G401.6 (cell line): ENCODE measurements at regions not wholly inside any gene's neighbourhood (a gene's known extent, or its start where the extent isn't known, plus 50 kb on each side); places are given as distances from the start of the nearest gene placed in this dataset.
"Not testable (repeated sequence)": the region's sequence is repeated elsewhere in the genome, so short reads cannot be mapped to it uniquely, and the experiment has no call there.

Experiments
- FAIRE-seq: peaks from 2 replicates; lab custom pipeline; 2012; peaks lifted over from hg19 to GRCh38; lab: Jason Lieb, UNC

GRCh38 chr4:81814987-81815541 is 343.4 kb upstream of the RASGEF1B start:
- FAIRE-seq, result no peak

DNA sequence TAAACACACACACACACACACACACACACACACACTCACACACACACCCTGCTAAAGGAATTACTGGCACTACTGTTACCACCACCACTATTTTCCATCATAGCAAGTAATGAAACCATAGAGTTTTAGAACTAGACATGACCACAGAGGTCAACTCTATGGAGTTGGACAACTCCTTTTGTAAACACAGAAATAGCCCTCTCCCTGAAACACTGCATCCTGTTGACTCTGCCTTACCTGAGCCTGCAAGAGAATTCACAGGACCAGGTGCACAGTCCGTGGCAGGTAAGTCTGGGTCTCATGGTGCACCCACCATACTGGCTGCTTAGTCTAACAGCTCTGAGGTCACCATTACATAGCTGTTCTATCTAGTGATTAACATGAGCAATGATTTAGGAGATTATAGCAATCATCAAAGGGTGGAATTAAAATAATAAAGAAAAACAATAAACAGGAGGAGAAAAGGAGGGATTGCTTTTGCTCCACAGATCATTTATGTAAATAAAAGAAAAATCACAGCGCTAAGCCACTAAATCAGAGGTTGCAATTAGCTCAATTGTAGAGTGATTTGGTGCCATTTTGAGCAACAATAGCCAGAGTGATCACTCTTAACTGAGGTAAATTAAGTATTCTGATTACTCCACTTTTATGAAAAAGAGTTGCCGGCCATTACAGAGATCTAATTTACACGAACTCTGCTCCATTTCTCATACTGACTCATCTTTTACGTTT is 340.0 kb upstream of the RASGEF1B start:
- FAIRE-seq, result no peak

DNA sequence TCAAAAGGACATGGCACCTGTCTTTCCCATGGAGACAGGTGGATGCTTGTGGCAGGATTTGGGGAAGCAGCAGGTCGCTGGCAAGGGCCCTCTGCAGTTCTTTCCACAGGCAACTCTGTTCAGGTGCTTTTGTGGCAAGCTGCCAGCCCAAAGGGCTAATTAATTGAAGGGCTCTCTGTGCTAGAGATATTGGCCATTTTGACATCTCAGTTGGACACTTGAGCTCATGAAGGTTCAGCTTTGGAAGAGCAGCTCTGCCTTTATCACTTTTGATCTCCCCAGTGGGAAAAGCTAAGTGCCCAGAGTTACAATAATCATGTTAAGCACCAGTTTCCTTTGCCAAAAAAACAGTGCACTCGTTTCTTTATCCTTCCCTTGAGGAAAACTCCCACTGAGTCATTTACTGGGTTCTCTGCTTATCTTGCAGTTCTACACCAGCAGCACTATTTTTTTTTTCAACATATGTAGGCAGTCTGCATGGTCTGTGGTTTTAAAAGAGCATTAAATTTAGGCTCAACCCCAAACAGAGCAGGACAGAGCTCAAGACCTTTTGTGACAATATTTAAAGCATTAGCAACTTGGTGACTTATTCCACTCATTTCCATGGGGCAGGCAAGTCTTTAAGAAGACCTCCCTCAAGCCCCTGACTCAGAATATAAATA is 336.4 kb upstream of the RASGEF1B start:
- FAIRE-seq, result no peak

DNA sequence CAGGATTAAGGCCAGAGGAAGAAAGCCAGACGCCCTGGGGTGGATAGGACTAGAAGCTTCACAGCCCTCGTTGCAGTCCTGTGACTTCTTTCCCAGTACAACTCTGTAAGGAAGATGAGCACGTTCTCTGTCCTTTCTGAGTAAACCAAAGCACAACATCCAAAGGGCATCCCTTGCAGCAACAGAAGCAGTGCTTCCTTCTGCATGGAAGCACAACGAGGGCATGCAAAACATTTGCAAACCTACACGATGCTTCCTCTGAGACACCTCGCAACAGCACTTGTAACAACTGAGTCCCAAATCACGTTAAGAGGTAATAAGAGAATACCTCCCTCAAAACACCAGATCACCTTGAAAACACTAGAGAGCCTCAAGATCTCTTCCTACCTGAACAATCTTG is 335.7 kb upstream of the RASGEF1B start:
- no peak for FAIRE-seq

DNA sequence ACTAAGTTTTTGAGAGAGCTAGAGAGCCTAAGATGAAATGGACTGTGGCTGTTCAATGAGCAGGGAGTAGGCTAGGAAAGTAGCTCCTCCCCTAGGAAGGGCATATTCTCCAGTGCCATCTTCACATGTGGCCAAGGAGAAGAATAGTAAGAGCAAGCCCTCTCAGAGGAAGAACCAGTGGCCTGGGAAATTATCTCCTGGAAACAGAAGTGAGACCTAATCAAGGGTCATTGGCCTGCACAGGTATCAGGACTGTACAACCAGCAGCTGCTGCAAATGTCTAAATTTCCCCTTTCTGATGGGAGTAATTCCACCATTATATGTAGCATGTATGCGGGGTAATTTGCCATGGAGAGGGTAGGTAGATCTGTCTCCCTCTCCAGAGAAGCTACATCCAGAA is 334.8 kb upstream of the RASGEF1B start:
- FAIRE-seq, result no peak

GRCh38 chr4:81804849-81805248 is 333.1 kb upstream of the RASGEF1B start:
- FAIRE-seq, result no peak

- no peak for FAIRE-seq
Measured at GRCh38 chr4:81802285-81802846, 330.7 kb upstream of the RASGEF1B start.

DNA sequence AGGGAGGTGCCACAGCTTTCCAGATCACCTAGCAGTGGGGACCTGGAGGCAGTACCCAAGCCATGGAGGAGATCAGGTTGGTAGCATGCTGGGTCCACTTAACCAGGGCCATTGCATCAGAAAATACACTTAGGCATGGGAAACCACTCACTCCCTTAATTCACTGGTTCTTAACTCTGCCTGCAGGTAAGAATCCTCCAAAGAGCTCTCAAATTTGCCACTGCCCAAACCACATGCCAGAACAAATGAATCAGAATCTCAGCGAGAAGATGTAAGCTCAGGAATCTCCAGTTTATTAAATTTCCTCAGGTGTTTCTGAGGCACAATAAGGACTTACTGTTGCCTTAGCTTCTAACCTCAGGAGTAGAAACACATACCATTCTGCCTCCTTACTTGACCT is 327.7 kb upstream of the RASGEF1B start:
- no peak for FAIRE-seq

DNA sequence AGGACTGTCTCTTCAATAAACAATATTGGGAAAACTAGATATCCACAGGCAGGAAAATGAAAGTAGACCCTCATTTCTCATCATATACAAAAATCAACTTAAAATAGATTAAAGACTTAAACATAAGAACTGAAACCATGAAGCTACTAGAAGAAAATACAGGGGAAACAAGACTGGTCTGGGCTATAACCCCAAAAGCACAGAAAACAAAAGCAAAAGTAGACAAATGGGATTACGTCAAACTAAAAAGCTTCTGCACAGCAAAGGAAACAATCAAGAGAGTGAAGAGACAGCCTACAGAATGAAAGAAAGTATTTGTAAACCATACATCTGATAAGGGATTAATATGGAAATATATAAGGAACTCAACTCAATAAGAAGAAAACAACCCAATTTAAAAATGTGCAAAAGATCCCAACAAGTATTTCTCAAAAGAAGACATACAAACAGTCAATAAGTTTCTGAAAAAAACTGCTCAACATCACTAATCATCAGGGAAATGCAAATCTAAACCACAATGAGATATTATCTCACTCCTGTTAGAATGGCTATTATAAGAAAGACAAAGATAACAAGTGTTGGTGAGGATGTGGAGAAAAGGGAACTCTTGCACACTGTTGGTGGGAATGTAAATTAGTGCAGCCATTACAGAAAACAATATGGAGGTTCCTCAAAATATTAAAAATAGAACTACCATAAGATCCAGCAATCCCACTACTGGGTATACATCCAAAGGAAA is 325.3 kb upstream of the RASGEF1B start:
- no peak for FAIRE-seq

DNA sequence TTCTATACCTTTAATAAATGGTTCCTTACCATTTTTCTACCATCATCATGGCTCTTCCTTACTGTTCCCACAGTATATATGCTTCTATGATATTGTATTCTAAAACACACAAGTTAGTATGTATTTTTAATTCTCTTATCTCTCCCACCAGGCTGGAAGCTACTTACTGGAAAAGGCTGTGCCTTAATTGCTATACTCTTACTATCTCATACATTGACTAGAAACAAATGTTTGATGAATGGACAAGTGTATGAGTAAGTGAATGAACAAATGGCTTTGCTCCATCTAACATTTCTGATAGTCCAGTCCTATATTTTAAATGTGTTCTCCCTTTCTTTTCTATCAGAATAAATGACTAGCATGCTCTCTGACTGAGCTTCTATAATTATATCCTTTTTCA is 320.8 kb upstream of the RASGEF1B start:
- FAIRE-seq, result no peak

DNA sequence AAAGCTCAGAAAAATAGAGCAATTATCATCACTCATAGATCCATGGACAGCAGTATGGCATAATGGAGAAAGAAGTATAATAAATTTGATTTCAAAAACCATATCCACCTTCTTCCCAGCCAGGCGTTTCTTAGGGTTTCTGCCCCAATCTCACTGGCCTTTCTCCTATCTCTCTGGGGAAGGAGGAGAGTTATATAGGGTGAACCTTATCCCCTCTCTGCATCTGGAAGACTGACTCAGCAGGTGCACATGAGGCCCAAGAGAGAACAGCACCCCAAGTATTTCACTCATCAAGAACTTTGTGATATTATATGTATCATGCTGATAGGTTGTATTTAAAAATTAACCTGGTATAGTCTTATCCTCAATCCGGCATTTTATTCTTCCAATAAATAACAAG is 318.8 kb upstream of the RASGEF1B start:
- no peak for FAIRE-seq

GRCh38 chr4:81789741-81790399 is 318.2 kb upstream of the RASGEF1B start:
- no peak for FAIRE-seq

- FAIRE-seq, result no peak
Measured at GRCh38 chr4:81789158-81789557, 317.5 kb upstream of the RASGEF1B start.

GRCh38 chr4:81786766-81787165 is 315.1 kb upstream of the RASGEF1B start:
- no peak for FAIRE-seq

- FAIRE-seq, result no peak
Measured at GRCh38 chr4:81786063-81786763, 314.5 kb upstream of the RASGEF1B start.

DNA sequence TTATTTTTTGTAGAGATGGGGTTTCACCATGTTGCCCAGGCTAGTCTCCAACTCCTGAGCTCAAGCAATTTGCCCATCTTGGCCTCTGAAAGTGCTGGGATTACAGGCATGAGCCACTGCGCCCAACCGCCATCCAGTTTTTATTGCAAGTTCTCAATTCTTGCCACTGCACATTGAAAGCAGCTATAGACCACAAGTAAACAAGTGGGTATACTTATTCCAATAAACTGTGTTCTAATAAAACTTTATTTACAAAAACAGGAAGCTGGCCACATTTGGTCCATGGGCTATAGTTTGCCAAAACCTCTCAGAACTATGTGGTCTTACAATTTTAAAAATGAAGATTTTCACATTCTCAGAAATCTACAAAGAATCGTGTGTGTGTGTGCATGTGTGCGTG is 313.6 kb upstream of the RASGEF1B start:
- no peak for FAIRE-seq

DNA sequence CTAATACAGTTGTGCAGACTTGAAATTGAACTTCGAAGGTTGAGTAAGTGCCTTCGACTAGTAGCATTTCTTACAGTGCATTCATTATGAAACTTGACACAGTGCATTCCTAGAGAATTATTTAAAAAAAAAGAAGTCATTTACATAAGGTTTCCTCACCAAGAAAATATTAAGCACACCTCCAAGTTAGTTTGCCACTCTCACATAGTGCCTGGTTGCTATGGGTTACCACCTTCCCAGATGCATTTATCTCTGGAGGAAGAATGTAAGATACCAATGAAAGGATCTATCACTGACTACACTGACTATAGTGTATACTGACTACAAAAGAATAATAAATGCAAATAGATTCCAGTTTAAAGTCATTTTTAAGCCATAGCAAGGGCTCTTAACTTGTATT is 311.9 kb upstream of the RASGEF1B start:
- FAIRE-seq, result no peak

- FAIRE-seq, result no peak
Measured at GRCh38 chr4:81781799-81782198, 310.1 kb upstream of the RASGEF1B start.

GRCh38 chr4:81777718-81778117 is 306.0 kb upstream of the RASGEF1B start:
- FAIRE-seq, result not testable (repeated sequence)

- FAIRE-seq, result no peak
Measured at GRCh38 chr4:81776794-81777193, 305.1 kb upstream of the RASGEF1B start.

DNA sequence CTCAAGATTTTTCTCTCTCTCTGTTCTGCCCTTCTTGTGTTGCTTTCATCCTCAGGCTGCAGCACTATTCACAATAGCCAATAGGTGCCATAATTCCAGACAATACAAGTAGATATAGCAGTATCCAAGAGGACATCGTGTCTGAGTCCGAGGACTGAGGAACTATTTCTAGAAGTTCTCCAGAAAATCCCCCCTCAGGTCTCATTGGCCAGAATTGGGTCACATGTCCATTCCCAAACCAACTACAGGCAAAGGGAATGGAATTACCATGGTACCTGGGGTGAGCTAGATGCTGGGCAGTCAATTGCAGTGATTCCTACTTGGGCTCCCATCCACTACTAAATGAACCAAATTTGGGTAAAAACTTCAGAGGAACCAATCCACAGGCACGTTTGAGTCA is 301.9 kb upstream of the RASGEF1B start:
- FAIRE-seq, result no peak

DNA sequence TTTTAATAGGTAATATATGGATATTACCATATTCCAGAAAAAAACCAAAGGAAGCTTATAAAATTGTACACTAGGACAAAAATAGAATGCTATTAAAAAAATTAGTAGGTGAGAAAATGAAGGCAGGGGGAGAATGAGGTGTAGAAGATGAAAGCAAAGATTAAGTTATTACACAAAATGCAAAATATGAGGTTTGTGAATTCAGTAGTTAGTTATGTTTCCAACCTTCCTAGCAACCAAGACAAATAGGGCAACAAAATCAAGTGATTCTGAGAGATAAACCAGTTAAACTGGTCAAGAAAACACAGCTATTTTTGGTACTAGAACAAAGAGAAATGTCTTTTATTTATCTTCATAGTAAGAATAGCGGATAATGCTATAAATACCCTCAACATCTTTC is 300.0 kb upstream of the RASGEF1B start:
- FAIRE-seq, result no peak
